ENCODE measurements at regions not wholly inside any gene's neighbourhood (a gene's known extent, or its start where the extent isn't known, plus 50 kb on each side); places are given as distances from the start of the nearest gene placed in this dataset.

DNA sequence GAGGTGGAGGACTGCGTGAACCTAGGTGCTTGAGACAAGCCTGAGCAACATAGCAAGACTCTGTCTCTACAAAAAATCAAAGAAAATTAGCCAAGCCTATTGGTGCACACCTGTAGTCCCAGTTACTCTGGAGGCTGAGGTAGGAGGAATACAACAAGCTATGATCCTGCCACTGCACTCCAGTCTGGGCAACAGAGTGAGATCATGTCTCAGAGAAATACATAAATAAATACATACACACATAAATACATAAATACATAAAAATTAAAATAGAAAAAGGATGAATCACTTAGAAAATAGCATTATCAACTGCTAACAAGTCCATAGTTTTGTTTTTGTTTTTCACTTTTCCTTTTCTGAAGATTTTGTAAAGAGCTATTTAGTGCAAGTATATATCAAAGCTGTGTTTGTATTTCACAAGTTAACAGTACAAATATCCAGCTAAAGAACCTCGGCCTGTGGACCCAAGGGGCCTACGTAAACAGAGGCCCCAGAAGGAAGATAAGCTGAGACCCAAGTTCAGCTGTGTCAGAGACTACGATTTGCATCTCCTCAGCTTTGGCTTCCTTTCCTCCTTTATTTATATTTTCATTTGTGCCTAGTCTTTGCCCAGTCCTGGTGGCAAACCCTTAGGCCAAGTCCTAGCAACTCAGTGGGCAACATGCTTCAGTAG lies 67.1 kb upstream of the ROBO2 start:
- H3K4me3 ChIP-seq (ENCODE audit: low read length), result no peak overlapping the region
- no peaks in the 10 kb centered on the region for H3K4me1 ChIP-seq (ENCODE audit: low read length)
- no peak for DNase-seq
- no peaks in the 10 kb centered on the region for H3K27me3 ChIP-seq (replicated peaks; ENCODE audit: insufficient read depth, low read length)
- H3K27ac ChIP-seq (ENCODE audit: low read length), result no peak overlapping the region
- H2AFZ ChIP-seq (ENCODE audit: low read length), result no peak overlapping the region
- H3K9me3 ChIP-seq (replicated peaks; ENCODE audit: insufficient read depth, low read length), result no peaks in the 10 kb centered on the region
- H4K20me1 ChIP-seq (ENCODE audit: insufficient read depth, low read length), result no peaks in the 10 kb centered on the region
- no peak overlapping the region for H3K4me2 ChIP-seq (ENCODE audit: low read depth, low read length)
- no peaks in the 10 kb centered on the region for H3K36me3 ChIP-seq (replicated peaks; ENCODE audit: insufficient read depth, low read length)
- H3K9me2 ChIP-seq (replicated peaks; ENCODE audit: insufficient read depth, low read length), result no peaks in the 10 kb centered on the region
- H3K9ac ChIP-seq (ENCODE audit: low read length), result no peak overlapping the region
- H3F3A ChIP-seq (ENCODE audit: insufficient read depth, low read length), result no peaks in the 10 kb centered on the region
- no peaks in the 10 kb centered on the region for H3K79me2 ChIP-seq (ENCODE audit: low read length)
- TF ChIP-seq EZH2 (optimal IDR thresholded peaks at IDR 0.05; ENCODE audit: low read depth, low read length), result no peak
- no peak for TF ChIP-seq EZH2phosphoT487 (IDR thresholded peaks at IDR 0.05; ENCODE audit: low read length)
- TF ChIP-seq, protein P1, sequence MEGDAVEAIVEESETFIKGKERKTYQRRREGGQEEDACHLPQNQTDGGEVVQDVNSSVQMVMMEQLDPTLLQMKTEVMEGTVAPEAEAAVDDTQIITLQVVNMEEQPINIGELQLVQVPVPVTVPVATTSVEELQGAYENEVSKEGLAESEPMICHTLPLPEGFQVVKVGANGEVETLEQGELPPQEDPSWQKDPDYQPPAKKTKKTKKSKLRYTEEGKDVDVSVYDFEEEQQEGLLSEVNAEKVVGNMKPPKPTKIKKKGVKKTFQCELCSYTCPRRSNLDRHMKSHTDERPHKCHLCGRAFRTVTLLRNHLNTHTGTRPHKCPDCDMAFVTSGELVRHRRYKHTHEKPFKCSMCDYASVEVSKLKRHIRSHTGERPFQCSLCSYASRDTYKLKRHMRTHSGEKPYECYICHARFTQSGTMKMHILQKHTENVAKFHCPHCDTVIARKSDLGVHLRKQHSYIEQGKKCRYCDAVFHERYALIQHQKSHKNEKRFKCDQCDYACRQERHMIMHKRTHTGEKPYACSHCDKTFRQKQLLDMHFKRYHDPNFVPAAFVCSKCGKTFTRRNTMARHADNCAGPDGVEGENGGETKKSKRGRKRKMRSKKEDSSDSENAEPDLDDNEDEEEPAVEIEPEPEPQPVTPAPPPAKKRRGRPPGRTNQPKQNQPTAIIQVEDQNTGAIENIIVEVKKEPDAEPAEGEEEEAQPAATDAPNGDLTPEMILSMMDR (IDR thresholded peaks at IDR 0.05; ENCODE audit: low read length), result no peak

DNA sequence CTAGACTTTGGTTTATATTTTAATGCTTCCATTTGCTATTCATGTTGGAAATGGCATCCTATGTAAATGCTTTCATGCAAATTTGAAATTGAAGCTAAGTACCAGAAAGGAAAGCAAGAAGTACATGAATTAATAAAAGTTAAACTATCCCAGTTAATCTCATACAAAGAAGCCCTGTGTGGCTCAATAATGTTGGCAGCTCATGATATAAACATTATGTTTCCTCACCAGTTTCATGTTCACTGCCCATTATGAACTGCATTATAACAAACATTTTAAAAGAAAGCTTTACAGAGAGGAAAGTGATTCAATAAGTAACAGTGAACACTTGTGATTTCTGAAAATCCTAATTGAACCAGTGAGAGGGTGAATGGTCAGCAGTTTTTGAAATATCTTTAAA lies 62.9 kb upstream of the ROBO2 start:
- Histone ChIP-seq H3K79me2 (ENCODE audit: low read length) (no peaks in the 10 kb centered on the region), H3K9me2 (replicated peaks; ENCODE audit: insufficient read depth, low read length) (no peaks in the 10 kb centered on the region), H3K4me3 (ENCODE audit: low read length) (no peak overlapping the region), H3K36me3 (replicated peaks; ENCODE audit: insufficient read depth, low read length) (no peaks in the 10 kb centered on the region), H2AFZ (ENCODE audit: low read length) (no peak overlapping the region), H3F3A (ENCODE audit: insufficient read depth, low read length) (no peaks in the 10 kb centered on the region), H3K4me2 (ENCODE audit: low read depth, low read length) (no peak overlapping the region), H3K9ac (ENCODE audit: low read length) (no peak overlapping the region), H3K9me3 (replicated peaks; ENCODE audit: insufficient read depth, low read length) (no peaks in the 10 kb centered on the region), H3K27me3 (replicated peaks; ENCODE audit: insufficient read depth, low read length) (no peaks in the 10 kb centered on the region), H3K4me1 (ENCODE audit: low read length) (no peaks in the 10 kb centered on the region), H3K27ac (ENCODE audit: low read length) (no peak overlapping the region), H4K20me1 (ENCODE audit: insufficient read depth, low read length) (no peaks in the 10 kb centered on the region)
- DNase-seq, result no peak
- TF ChIP-seq EZH2 (optimal IDR thresholded peaks at IDR 0.05; ENCODE audit: low read depth, low read length) (no peak), EZH2phosphoT487 (IDR thresholded peaks at IDR 0.05; ENCODE audit: low read length) (no peak)
- TF ChIP-seq, protein P1 (IDR thresholded peaks at IDR 0.05; ENCODE audit: low read length), result no peak

DNA sequence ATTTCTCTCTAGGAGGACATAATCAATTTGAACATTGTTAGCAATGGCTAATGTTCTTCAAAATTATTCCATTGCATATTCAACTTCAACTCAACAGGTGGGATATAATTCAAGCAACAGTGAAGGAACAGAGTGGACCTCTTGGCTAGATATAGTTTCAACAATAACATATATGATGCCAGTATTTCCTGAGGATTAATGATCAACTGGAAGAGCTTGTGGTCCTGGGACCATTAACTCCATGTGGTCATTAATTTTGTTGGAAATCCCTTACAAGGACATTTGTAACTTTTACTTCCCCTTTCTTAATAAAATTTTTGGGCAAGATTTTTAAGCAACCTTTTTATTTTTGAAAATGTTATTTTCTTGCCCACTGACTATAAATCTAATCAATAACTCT lies 54.3 kb upstream of the ROBO2 start:
- H3K36me3 ChIP-seq (replicated peaks; ENCODE audit: insufficient read depth, low read length), result no peaks in the 10 kb centered on the region
- H3K9ac ChIP-seq (ENCODE audit: low read length), result no peak overlapping the region
- no peaks in the 10 kb centered on the region for H3K27me3 ChIP-seq (replicated peaks; ENCODE audit: insufficient read depth, low read length)
- H3K9me2 ChIP-seq (replicated peaks; ENCODE audit: insufficient read depth, low read length), result no peaks in the 10 kb centered on the region
- H3K4me2 ChIP-seq (ENCODE audit: low read depth, low read length), result no peak overlapping the region
- no peaks in the 10 kb centered on the region for H3K79me2 ChIP-seq (ENCODE audit: low read length)
- H3F3A ChIP-seq (ENCODE audit: insufficient read depth, low read length), result no peaks in the 10 kb centered on the region
- no peaks in the 10 kb centered on the region for H3K4me1 ChIP-seq (ENCODE audit: low read length)
- no peak for DNase-seq
- no peak overlapping the region for H3K4me3 ChIP-seq (ENCODE audit: low read length)
- no peaks in the 10 kb centered on the region for H3K9me3 ChIP-seq (replicated peaks; ENCODE audit: insufficient read depth, low read length)
- TF ChIP-seq, protein P1 (IDR thresholded peaks at IDR 0.05; ENCODE audit: low read length), result no peak
- TF ChIP-seq EZH2 (optimal IDR thresholded peaks at IDR 0.05; ENCODE audit: low read depth, low read length), result no peak
- TF ChIP-seq EZH2phosphoT487 (IDR thresholded peaks at IDR 0.05; ENCODE audit: low read length), result no peak
- no peak overlapping the region for H2AFZ ChIP-seq (ENCODE audit: low read length)
- H4K20me1 ChIP-seq (ENCODE audit: insufficient read depth, low read length), result no peaks in the 10 kb centered on the region
- no peak overlapping the region for H3K27ac ChIP-seq (ENCODE audit: low read length)
